ENCODE measurements at regions not wholly inside any gene's neighbourhood (a gene's known extent, or its start where the extent isn't known, plus 50 kb on each side); places are given as distances from the start of the nearest gene placed in this dataset.

DNA sequence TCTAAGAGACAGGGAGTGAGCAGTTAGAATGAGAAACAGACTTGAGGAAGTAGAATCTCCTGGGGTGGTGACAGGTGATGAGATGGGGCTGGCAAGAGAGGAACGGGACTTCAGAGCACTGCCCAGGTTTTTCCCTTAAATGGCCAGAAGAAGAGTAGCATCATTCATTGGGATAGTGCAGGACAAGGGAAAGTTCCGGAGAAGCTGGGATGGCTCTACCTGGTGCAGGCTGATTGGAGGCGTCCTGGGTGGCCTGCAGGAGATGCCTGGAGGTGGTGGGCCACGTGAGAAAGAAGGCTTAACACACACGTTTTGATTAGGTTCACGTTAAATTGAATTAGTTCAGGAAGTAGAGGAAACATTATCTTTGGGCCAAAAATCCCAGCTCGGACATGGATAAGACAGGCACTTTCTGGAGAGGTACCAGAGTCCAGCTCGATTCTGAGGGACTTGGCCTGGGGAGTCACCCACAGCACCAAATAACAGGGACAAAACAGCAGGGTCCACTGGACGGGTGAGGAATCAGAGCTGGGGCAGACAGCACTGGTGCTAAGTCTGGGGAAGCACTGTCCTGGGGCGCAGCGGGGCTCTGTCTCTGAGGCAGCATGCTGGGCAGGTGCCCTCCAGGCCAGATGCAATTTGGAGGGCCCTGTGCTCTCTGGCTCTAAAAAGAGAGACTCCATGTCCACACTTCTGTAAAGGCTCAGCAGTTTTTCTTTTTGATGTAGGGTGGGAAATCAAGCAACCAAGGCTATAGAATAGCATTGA lies 512.3 kb upstream of the RAB6C start:
- Histone ChIP-seq H3K36me3 (no peaks in the 10 kb centered on the region), H3K9me3 (no peaks in the 10 kb centered on the region), H3K27ac (no peak overlapping the region), H3K4me3 (no peak overlapping the region), H3K4me1 (no peaks in the 10 kb centered on the region), H3K27me3 (no peaks in the 10 kb centered on the region)
- WGBS (ENCODE audit: insufficient coverage, low coverage, low lambda C conversion rate, missing lambda C conversion rate), result 39% methylated on average over 7 of the region's 11 CpGs
- intact Hi-C loops (cut with DNase I), result no loop called here
- no peak for DNase-seq
- no peak for ATAC-seq
- TF ChIP-seq, protein P1, sequence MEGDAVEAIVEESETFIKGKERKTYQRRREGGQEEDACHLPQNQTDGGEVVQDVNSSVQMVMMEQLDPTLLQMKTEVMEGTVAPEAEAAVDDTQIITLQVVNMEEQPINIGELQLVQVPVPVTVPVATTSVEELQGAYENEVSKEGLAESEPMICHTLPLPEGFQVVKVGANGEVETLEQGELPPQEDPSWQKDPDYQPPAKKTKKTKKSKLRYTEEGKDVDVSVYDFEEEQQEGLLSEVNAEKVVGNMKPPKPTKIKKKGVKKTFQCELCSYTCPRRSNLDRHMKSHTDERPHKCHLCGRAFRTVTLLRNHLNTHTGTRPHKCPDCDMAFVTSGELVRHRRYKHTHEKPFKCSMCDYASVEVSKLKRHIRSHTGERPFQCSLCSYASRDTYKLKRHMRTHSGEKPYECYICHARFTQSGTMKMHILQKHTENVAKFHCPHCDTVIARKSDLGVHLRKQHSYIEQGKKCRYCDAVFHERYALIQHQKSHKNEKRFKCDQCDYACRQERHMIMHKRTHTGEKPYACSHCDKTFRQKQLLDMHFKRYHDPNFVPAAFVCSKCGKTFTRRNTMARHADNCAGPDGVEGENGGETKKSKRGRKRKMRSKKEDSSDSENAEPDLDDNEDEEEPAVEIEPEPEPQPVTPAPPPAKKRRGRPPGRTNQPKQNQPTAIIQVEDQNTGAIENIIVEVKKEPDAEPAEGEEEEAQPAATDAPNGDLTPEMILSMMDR (IDR thresholded peaks at IDR 0.05), result no peak
- TF ChIP-seq POLR2A (IDR thresholded peaks at IDR 0.05), result no peak

DNA sequence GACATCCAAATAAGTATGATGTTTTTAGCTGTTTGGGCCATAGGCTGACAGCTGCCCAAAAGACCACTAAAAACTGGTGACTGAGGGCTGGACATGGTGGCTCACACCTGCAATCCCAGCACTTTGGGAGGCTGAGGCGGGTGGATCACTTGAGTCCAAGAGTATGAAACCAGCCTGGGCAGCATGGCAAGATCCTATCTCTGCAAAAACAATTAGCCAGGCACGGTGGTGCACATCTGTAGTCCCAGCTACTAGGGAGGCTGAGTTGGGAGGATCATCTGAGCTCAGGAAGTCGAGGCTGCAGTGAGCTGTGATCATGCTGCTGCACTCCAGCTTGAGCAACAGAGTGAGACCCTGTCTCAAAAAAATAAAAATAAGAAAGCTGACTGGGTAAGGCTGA lies 511.5 kb upstream of the RAB6C start:
- 34% methylated on average over 3 of the region's 3 CpGs for WGBS (ENCODE audit: insufficient coverage, low coverage, low lambda C conversion rate, missing lambda C conversion rate)
- H3K4me1 ChIP-seq, result no peaks in the 10 kb centered on the region

DNA sequence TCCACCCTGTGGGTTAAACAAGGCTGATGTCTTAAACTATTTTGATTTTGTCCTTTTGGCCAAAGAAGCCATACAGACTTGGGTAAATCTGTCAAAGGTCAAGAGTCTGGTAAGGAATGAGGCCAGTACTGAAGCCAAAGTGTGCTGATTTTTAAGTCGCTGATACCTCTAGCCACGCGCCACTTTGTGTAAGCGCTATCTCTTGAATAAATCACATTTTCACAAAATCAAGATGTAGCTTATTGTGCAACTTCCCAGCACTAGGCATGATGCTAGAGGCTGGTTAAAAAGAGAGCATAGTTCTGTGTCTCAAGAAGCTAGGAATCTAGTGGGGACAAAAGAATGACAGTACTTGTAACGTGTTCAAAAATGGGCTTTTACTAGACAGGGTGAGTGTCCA lies 510.6 kb upstream of the RAB6C start:
- no peaks in the 10 kb centered on the region for H3K4me1 ChIP-seq
- H3K36me3 ChIP-seq, result no peaks in the 10 kb centered on the region
- DNase-seq (no peak), ATAC-seq (no peak)
- no peaks in the 10 kb centered on the region for H3K27me3 ChIP-seq
- no peak overlapping the region for H3K4me3 ChIP-seq
- WGBS (ENCODE audit: insufficient coverage, low coverage, low lambda C conversion rate, missing lambda C conversion rate), result 83% methylated on average over 5 of the region's 5 CpGs
- no peak for TF ChIP-seq POLR2A (IDR thresholded peaks at IDR 0.05)
- TF ChIP-seq, protein P1 (IDR thresholded peaks at IDR 0.05), result no peak
- no peaks in the 10 kb centered on the region for H3K9me3 ChIP-seq
- no peak overlapping the region for H3K27ac ChIP-seq
- intact Hi-C loops (cut with DNase I), result no loop called here

More for the DNA sequence above, 511.5 kb upstream of the RAB6C start:
- ATAC-seq, result no peak
- Histone ChIP-seq H3K9me3 (no peaks in the 10 kb centered on the region), H3K27ac (no peak overlapping the region), H3K36me3 (no peaks in the 10 kb centered on the region), H3K4me3 (no peak overlapping the region), H3K27me3 (no peaks in the 10 kb centered on the region)
- intact Hi-C loops (cut with DNase I), result no loop called here
- TF ChIP-seq, protein P1 (IDR thresholded peaks at IDR 0.05), result no peak
- TF ChIP-seq POLR2A (IDR thresholded peaks at IDR 0.05), result no peak
- no peak for DNase-seq

DNA sequence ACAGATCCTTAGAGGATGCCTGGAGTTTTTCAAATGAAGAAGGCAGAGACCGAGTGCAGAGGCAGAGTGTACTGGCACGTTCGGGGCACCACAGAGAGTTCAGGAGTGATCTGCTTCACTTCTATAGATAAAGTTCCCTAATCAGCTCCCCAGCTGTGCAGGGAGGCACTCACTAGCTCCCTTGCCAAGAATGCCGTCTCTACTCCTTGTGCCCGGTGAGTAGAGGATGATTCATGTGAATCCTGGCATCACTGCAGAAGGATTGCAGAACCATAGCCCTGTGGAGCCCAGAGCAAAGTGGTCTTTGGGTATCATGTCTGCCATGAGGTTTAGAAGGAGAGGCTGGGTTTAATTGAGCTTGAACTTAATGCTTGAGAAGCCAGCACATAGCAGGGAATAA lies 510.1 kb upstream of the RAB6C start:
- no peaks in the 10 kb centered on the region for H3K4me1 ChIP-seq
- H3K9me3 ChIP-seq, result no peaks in the 10 kb centered on the region
- no peak for DNase-seq
- TF ChIP-seq, protein P1 (IDR thresholded peaks at IDR 0.05), result no peak
- no peak for TF ChIP-seq POLR2A (IDR thresholded peaks at IDR 0.05)
- no peak overlapping the region for H3K4me3 ChIP-seq
- WGBS (ENCODE audit: insufficient coverage, low coverage, low lambda C conversion rate, missing lambda C conversion rate), result 26% methylated on average over 5 of the region's 5 CpGs
- intact Hi-C loops (cut with DNase I), result no loop called here
- H3K27ac ChIP-seq, result no peak overlapping the region
- H3K36me3 ChIP-seq, result no peaks in the 10 kb centered on the region
- no peaks in the 10 kb centered on the region for H3K27me3 ChIP-seq
- ATAC-seq, result no peak

Data from right lobe of liver (tissue), 6 donors.